PFSK-1 (cell line): ENCODE measurements at regions not wholly inside any gene's neighbourhood (a gene's known extent, or its start where the extent isn't known, plus 50 kb on each side); places are given as distances from the start of the nearest gene placed in this dataset.

Source experiments
- FOXP2 ChIP-seq: optimal IDR thresholded peaks from 2 replicates; pipeline ENCODE3; 2011; ENCODE audit warnings: borderline replicate concordance, control low read depth, inconsistent platforms; ENCODE audit not compliant: insufficient read depth; ENCODE audit errors: extremely low read length, extremely low read depth
- POLR2AphosphoS5 ChIP-seq: IDR thresholded peaks from 2 replicates; pipeline ENCODE4 v1.6.1; 2012; ENCODE audit warnings: low read depth, mild to moderate bottlenecking, control low read depth, low read length, moderate library complexity
- SIN3A ChIP-seq: IDR thresholded peaks from 2 replicates; pipeline ENCODE4 v1.6.1; 2012; ENCODE audit warnings: mild to moderate bottlenecking, low read length, moderate library complexity, borderline replicate concordance; ENCODE audit not compliant: insufficient read depth
- TAF1 ChIP-seq: IDR thresholded peaks from 2 replicates; pipeline ENCODE4 v1.6.1; 2012; ENCODE audit warnings: low read length, control low read depth, borderline replicate concordance; ENCODE audit not compliant: insufficient read depth
- TF ChIP-seq, protein P1 (sequence below), 2 experiments: IDR thresholded peaks; 2 replicates each; pipeline versions ENCODE4 v1.6.1 to v1.8.0; 2011 to 2012; ENCODE audit warnings: low read depth in 2 of 2, low read length in 2 of 2, control low read depth in 1 of 2, inconsistent platforms in 1 of 2, mild to moderate bottlenecking in 1 of 2, moderate library complexity in 1 of 2; ENCODE audit not compliant: insufficient read depth in 1 of 2

DNA sequence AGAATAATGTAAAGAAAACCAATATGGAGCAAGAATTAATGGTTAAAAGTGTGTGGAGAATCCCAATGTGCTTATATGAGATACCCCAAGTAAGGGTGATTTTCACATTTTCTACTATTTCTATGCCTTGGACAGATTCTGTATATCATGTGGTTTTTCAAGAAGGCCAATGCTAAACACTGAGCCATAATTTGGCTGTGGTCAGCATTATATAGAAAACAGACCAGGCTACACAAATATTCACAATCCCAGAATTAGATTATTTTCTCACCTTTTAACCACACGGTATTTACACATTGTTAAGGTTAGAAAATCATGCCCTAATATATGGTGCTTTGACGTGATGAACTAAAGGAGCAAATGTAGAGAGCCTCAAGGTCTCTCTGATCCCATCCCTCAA lies 277.4 kb upstream of the LRATD1 start:
- no peak for TF ChIP-seq POLR2AphosphoS5
- no peak for TF ChIP-seq SIN3A
- TF ChIP-seq, protein P1, sequence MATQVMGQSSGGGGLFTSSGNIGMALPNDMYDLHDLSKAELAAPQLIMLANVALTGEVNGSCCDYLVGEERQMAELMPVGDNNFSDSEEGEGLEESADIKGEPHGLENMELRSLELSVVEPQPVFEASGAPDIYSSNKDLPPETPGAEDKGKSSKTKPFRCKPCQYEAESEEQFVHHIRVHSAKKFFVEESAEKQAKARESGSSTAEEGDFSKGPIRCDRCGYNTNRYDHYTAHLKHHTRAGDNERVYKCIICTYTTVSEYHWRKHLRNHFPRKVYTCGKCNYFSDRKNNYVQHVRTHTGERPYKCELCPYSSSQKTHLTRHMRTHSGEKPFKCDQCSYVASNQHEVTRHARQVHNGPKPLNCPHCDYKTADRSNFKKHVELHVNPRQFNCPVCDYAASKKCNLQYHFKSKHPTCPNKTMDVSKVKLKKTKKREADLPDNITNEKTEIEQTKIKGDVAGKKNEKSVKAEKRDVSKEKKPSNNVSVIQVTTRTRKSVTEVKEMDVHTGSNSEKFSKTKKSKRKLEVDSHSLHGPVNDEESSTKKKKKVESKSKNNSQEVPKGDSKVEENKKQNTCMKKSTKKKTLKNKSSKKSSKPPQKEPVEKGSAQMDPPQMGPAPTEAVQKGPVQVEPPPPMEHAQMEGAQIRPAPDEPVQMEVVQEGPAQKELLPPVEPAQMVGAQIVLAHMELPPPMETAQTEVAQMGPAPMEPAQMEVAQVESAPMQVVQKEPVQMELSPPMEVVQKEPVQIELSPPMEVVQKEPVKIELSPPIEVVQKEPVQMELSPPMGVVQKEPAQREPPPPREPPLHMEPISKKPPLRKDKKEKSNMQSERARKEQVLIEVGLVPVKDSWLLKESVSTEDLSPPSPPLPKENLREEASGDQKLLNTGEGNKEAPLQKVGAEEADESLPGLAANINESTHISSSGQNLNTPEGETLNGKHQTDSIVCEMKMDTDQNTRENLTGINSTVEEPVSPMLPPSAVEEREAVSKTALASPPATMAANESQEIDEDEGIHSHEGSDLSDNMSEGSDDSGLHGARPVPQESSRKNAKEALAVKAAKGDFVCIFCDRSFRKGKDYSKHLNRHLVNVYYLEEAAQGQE (IDR thresholded peaks at IDR 0.05; ENCODE audit: insufficient read depth in 1 of 2, low read depth in 2 of 2, low read length in 2 of 2) = no peak
- TF ChIP-seq FOXP2 = no peak
- TF ChIP-seq TAF1 = no peak

DNA sequence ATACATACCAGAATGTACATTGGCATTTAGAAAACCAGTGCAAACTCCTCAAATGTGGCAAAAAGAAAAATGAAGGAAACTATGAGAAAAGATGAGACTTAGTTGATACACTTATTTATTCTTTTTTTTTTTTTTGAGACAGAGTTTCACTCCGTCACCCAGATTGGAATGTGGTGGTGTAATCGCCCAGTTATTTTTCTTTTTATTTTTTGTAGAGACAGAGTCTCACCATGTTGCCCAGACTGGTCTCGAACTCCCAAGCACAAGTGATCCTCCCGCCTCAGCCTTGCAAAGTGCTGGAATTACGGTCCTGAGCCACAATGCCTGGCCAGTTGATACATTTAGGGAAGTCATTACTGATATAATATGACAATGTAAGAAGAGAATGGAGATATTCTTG lies 274.2 kb upstream of the LRATD1 start:
- no peak for TF ChIP-seq TAF1
- TF ChIP-seq SIN3A = no peak
- TF ChIP-seq POLR2AphosphoS5 = no peak
- TF ChIP-seq FOXP2 = no peak
- TF ChIP-seq, protein P1 (IDR thresholded peaks at IDR 0.05; ENCODE audit: insufficient read depth in 1 of 2, low read depth in 2 of 2, low read length in 2 of 2) = no peak

DNA sequence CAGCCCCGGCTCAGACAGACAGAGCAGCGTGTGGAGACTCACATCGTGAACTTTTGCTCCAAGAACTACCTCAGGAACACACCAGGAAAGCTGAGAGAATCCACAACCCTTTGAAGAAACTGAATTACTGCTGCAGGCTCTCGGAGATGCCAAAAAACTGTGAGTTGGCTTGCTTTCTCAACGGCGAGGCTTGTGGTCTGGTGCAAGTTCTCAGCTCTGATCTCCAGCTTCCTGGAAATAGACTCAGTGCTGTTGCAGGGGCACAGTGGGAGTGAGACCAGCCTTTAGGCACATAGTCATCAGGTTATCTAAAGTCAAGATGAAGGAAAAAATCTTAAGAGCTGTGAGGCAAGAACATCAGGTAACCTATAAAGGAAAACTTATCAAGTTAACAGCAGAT lies 273.7 kb upstream of the LRATD1 start:
- TF ChIP-seq TAF1 = no peak
- no peak for TF ChIP-seq POLR2AphosphoS5
- no peak for TF ChIP-seq FOXP2
- TF ChIP-seq SIN3A = no peak
- TF ChIP-seq, protein P1 (IDR thresholded peaks at IDR 0.05; ENCODE audit: insufficient read depth in 1 of 2, low read depth in 2 of 2, low read length in 2 of 2) = no peak

DNA sequence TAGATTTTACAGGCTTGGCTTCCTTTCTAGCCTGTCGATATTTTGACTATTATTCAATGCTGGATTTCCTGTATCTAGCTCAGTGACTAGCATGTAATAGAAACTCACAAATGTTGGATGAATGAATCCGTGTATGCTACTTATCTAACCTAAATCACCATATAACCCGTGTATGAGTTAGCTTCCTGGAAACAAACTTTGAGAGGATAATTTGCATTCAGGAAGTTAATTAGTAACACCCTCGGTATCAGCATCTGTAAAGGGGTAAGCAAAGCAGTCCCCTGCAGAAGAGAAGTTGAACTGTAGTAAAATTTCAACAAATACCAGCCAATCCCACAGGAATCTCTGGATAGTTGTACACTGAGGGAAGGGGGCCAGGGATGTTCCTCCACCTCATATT lies 269.4 kb upstream of the LRATD1 start:
- no peak for TF ChIP-seq FOXP2
- TF ChIP-seq, protein P1 (IDR thresholded peaks at IDR 0.05; ENCODE audit: insufficient read depth in 1 of 2, low read depth in 2 of 2, low read length in 2 of 2) = no peak
- no peak for TF ChIP-seq SIN3A
- TF ChIP-seq POLR2AphosphoS5 = no peak
- TF ChIP-seq TAF1 = no peak

DNA sequence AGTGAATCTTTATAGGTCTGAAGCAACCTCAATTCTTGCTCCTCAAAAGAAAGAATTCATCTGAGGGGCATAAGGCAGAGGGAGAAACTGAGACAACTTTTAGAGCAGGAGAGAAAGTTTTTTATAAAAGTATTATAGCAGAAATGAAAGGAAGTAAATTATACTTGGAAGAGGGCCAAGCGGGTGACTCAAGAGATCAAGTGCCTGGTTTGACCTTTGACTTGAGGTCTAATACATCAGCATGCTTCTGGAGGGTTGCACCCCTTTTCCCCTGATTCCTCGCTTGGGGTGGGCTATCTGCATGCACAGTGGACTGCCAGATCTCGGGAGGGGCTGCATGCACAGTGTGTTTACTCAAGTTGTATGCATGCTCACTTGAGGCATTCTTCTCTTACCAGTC lies 268.5 kb upstream of the LRATD1 start:
- TF ChIP-seq TAF1 = no peak
- TF ChIP-seq SIN3A = no peak
- TF ChIP-seq POLR2AphosphoS5 = no peak
- TF ChIP-seq FOXP2 = no peak
- TF ChIP-seq, protein P1 (IDR thresholded peaks at IDR 0.05; ENCODE audit: insufficient read depth in 1 of 2, low read depth in 2 of 2, low read length in 2 of 2) = no peak
